H7 (cell line): ENCODE measurements at regions not wholly inside any gene's neighbourhood (a gene's known extent, or its start where the extent isn't known, plus 50 kb on each side); places are given as distances from the start of the nearest gene placed in this dataset.

Source experiments
- DNase-seq: peaks from one replicate; pipeline ENCODE4 v3.0.0; 2012
- H3K27me3 ChIP-seq: 2 replicates; pipeline ENCODE4 v1.6.0; 2011; ENCODE audit warnings: mild to moderate bottlenecking, low read length; ENCODE audit not compliant: control insufficient read depth, insufficient read depth
- H3K36me3 ChIP-seq: replicated peaks from 2 replicates; pipeline ENCODE4 v1.5.1; 2011; ENCODE audit warnings: low read length; ENCODE audit not compliant: control insufficient read depth, insufficient read depth
- H3K4me3 ChIP-seq: 2 replicates; pipeline ENCODE4 v1.5.1; 2011; ENCODE audit warnings: low read depth, mild to moderate bottlenecking, control low read depth, low read length, moderate library complexity; ENCODE audit not compliant: insufficient read depth

DNA sequence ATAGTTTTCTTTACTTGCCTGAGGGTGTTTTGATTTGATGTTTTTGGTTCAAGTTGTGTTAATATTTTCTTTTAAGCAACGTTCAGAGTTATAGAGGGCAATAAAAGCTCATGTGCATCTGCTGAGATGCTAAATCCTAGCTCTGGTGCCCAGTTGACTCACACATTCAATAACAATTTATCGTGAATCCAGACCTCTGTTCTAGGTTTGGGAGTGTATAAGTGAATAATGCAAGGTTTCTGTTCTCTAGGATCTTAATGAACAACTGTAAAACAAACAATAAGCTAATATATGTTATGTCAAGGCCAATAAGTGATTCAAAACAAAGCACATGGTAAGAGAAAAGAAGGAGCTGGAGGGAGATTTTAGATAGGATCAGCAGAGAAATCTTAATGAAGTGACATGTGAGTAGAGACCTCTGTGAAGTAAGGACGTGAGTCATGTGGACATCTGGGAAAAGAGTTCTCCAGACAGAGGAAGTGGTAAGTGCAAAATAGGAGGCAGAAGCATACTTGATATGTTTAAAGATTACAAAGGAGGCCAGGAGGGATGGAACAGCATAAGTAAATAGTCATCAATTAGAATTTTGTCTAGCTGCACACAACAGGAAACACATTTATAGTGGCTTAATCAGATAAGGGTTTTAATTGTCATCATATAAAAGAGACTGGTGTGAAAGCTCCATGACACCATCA lies 278.5 kb upstream of the HTR2A start:
- no peak for DNase-seq
- Histone ChIP-seq H3K4me3 (no peak overlapping the region), H3K36me3 (no peaks in the 10 kb centered on the region), H3K27me3 (no peaks in the 10 kb centered on the region)

DNA sequence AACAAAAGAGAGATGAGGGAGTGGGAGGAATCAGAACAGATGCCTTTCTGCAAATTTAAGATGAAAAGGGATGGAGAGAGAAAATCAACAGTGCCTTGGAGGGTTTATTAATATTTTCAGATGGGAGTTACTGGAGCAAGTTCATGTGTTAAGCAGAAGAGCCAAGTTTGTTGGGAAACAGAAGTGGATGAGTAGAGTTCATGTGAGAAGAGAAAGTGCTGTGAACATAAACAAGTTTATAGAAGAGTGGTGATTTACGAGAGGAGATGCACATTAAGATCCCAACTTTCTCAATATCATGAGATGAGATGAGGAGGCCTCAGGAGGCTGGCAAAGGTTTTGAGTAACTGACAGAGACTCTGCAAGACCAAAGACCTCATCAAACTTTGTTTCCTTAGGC lies 274.1 kb upstream of the HTR2A start:
- no peak overlapping the region for H3K4me3 ChIP-seq
- DNase-seq: no peak
- H3K36me3 ChIP-seq: no peaks in the 10 kb centered on the region
- H3K27me3 ChIP-seq: no peaks in the 10 kb centered on the region

DNA sequence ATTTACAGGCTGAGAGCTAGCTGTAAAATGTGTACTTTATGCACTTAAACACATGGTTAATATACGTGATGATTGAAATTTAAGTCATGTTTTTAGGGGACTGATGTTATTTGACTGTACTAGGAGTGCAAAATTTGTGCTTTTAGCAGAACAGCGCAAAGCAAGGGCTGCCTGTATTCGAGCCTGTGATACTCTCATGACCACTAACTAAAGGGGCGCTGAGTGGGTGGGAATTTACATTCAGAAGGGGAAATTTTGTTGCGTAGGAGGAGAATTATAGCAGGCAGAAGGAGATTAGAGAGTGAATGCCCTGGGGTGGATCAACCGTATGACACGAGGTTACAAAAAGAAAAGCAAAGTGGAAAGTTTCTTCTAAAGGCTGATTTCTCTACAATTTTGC lies 271.8 kb upstream of the HTR2A start:
- no peaks in the 10 kb centered on the region for H3K27me3 ChIP-seq
- no peaks in the 10 kb centered on the region for H3K36me3 ChIP-seq
- no peak for DNase-seq
- no peak overlapping the region for H3K4me3 ChIP-seq

DNA sequence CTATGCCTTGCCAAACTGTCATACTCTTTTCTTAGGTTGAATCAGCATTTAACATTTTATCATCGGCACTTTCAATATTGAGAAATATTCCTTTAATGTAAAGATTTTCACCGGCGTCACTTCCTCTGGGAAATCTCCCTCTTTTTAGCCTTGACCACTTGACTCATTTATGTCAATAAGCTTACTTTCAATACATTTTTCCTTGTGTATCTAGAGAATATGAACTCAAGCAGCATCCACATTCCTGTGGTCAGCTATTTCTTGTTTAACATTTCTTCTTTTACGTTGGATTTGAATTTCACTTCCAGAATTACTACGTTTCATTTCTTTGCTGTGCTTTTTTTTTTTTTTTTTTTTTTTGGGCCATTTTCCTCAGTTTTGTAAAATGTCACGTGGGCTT lies 271.2 kb upstream of the HTR2A start:
- DNase-seq: no peak
- Histone ChIP-seq H3K27me3 (no peaks in the 10 kb centered on the region), H3K36me3 (no peaks in the 10 kb centered on the region), H3K4me3 (no peak overlapping the region)

DNA sequence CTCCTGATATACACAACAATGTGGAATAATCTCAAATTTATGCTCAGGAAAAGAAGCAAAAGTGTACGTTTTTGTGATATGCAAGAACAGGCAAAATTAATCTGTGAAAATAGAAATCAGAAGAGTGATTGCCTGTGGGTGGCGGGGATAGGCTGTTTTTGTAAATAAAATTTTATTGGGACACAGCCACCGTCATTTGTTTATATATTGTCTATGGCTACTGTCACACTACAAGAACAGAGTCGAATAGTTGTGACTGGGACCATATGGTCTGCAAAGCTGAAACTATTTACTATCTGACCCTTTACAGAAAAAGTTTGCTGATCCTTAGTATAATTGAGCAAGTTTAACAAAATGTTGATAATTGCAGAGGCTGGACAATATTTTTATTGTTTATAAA lies 269.5 kb upstream of the HTR2A start:
- Histone ChIP-seq H3K4me3 (no peak overlapping the region), H3K27me3 (no peaks in the 10 kb centered on the region), H3K36me3 (no peaks in the 10 kb centered on the region)
- no peak for DNase-seq

DNA sequence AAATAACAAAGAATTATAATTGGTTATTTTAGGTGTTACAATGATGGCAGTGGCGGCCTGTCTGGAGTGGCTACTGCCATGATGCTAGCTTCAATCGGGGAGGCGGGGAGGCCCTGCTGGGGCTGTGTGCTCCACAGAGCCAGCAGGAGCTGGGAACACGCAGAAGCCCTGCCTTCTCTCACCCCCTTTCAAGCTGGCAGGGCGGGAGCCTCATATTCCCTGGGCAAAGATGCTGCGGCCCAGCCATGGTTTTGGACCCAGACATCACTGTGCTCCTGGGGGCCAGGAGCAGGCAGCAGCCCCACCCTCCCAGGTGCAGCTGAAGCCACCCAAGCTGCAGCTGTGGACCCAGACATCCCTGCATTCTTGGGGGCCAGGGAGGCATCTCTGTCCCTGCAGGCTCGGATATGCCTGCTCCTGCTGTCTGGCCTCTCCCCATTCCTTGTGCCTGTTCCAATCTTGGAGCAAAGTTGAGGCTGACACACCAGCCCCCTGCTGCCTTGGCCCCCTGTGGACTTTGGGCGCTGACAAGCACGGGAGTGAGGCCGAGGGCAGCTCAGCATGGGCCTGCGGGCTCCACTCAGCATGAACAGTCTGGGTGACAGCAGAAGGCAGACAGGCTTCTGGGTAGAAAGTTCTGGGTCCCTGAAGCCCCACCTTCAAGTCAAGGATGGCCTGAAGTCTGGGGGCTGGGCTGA lies 263.1 kb upstream of the HTR2A start:
- DNase-seq: no peak
- H3K27me3 ChIP-seq: no peaks in the 10 kb centered on the region
- H3K36me3 ChIP-seq: no peaks in the 10 kb centered on the region
- H3K4me3 ChIP-seq: no peak overlapping the region

DNA sequence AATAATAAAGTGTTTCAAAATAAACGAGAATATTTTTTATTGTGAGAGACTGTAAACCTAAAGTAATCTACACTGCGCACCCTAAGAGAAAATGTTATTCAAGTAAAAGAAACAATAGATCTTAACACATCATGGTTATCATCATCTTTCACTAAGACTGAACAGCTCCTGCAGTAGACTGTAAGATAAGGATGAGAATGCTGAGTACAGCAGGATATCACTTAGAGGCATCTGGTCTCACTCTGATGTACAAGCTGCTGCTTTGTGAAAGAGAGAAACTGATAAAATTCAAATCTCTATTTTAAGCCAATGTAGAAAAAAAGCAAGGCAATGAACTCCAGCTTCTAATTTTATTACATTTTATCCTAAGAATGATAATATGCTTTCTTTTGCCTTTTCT lies 261.7 kb upstream of the HTR2A start:
- Histone ChIP-seq H3K27me3 (no peaks in the 10 kb centered on the region), H3K36me3 (no peaks in the 10 kb centered on the region), H3K4me3 (no peak overlapping the region)
- DNase-seq: no peak

DNA sequence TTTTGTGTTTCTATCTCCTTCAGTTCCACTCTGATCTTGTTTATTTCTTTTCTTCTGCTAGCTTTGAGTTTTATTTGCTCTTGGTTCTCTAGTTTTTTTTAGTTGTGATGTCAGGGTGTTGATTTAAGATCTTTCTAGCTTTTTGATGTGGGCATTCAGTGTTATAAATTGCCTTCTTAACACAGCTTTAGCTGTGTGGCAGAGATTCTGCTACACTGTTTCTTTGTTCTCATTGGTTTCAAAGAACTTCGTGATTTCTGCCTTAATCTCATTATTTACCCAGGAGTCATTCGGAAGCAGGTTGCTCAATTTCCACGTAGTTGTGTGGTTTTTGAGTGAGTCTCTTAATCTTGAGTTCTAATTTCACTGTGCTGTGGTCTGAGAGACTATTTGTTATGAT lies 251.7 kb upstream of the HTR2A start:
- no peaks in the 10 kb centered on the region for H3K36me3 ChIP-seq
- H3K4me3 ChIP-seq: no peak overlapping the region
- no peak for DNase-seq
- no peaks in the 10 kb centered on the region for H3K27me3 ChIP-seq

DNA sequence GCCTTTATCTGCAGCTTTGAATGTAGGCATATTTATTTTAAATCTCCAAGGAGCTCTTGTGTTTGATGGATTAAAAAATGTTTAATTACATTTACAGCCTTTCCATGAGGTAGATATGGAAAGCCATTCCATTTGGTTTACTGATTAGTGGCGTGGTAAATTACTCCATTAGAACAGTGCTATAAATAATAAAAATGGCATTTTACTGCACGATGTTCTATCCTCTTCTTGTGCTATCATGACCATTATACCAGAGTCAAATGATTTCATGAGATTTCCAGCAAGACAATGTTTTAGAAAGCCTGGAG lies 250.9 kb upstream of the HTR2A start:
- no peak for DNase-seq
- Histone ChIP-seq H3K36me3 (no peaks in the 10 kb centered on the region), H3K4me3 (no peak overlapping the region), H3K27me3 (no peaks in the 10 kb centered on the region)

DNA sequence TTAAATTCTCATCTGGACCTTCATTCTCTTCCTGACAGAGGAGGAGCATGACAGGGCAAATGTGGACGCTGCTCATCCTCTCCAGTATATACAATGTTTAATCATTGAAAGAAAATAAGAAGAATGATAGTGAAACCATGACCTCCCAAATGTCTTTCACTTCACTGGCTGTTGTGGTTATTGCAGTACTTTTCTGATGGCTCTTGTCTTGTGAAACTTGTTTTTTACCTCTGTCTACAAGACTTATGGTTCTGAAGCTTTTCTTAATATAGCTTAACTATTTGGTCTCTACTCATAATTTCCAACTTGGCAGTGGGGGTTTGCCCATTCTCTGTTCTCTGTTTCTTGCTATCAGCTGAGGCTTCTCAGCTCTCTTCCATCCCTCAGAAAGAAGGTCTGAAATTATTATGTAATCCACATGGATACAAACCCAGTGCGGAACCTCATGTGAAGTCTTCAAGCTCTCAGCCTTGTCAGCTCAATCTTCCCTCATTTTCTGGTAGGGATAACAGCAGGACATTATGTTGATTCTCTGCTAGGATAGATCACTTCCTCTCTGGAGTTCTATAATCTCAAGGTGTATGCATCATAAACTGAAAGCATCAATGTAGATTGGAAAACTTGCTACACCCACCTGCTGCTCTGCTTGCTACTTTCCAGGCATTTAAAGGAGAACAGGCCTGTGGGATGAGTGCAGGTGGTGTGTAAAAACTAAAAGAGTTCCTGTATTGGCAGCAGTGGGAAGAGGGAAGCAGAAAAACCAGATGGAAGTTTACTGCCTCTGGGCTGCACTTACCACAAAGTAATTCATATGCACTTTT lies 250.3 kb upstream of the HTR2A start:
- no peaks in the 10 kb centered on the region for H3K27me3 ChIP-seq
- no peak for DNase-seq
- H3K36me3 ChIP-seq: no peaks in the 10 kb centered on the region
- no peak overlapping the region for H3K4me3 ChIP-seq

DNA sequence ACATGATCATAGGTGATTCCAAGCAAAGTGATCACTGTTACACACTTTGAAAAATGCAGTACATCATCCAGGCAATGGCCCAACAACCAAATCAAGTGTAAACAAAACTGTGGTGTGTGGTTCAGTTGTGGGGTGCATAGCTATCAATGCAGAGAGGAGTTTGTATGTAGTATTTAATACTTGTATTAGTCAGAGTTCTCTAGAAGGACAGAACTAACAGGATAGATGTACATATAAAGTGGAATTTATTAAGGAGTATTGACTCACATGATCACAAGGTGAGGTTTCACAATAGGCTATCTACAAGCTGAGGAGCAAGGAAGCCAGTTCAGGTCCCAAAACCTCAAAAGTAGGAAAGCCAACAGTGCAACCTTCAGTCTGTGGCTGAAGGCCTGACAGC lies 249.3 kb upstream of the HTR2A start:
- no peaks in the 10 kb centered on the region for H3K27me3 ChIP-seq
- DNase-seq: no peak
- no peaks in the 10 kb centered on the region for H3K36me3 ChIP-seq
- no peak overlapping the region for H3K4me3 ChIP-seq

DNA sequence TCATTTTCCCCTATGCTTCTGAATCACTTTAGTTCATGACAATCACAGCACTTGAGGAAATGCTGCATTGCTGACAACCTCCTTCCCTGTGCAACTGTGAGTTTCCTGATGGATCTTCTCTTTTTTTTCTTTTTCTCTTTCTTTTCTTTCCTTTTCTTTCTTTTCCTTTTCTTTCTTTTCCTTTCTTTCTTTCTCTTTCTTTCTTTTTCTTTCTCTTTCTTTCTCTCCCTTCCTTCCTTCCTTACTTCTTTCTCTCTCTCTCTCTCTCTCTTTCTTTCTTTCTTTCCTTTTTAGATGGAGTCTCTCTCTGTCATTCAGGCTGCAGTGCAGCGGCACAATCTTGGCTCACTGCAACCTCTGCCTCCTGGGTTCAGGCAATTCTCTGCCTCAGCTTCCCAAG lies 247.9 kb upstream of the HTR2A start:
- Histone ChIP-seq H3K36me3 (no peaks in the 10 kb centered on the region), H3K4me3 (no peak overlapping the region), H3K27me3 (no peaks in the 10 kb centered on the region; the same call in 1 of the 2 replicates)
- DNase-seq: no peak

DNA sequence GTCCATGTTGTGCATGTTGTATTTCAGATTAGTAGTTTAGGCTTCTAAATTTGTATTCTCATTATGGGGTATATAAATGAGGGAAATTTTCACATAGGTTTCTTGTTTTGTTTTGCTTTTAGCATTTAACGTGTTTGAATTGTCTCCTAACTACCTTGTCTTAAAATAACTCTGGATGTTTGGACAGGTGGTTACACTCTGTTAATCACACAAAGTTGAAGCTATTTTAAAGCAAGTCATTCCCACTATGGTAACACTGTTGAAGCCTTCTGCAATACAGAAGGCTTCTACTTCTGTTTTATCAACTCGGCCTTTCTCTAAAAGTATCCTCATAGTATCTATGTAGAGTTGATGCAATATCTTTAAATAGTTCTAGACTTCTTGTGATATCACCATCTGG lies 245.3 kb upstream of the HTR2A start:
- no peak overlapping the region for H3K4me3 ChIP-seq
- no peaks in the 10 kb centered on the region; the same call in 1 of the 2 replicates for H3K27me3 ChIP-seq
- no peaks in the 10 kb centered on the region for H3K36me3 ChIP-seq
- no peak for DNase-seq

DNA sequence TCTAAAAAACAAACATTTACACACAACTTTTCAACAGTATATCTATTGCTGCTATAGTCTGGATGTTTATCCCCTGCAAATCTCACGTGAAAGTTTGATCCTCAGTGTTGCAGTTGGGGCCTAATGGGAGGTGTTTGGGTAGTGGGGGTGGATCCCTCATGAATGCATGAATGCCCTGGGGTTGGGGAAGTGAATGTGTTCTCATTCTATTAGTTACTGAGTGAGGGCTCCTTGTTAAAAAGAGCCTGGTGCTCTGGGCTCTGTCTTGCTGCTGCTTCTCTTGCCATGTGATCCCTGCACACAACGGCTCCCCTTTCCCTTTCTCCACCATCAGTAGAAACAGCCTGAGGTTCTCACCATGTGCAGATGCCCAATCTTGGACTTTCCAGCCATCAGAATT lies 242.7 kb upstream of the HTR2A start:
- DNase-seq: no peak
- Histone ChIP-seq H3K36me3 (no peaks in the 10 kb centered on the region), H3K27me3 (no peaks in the 10 kb centered on the region; the same call in 1 of the 2 replicates), H3K4me3 (no peak overlapping the region)

DNA sequence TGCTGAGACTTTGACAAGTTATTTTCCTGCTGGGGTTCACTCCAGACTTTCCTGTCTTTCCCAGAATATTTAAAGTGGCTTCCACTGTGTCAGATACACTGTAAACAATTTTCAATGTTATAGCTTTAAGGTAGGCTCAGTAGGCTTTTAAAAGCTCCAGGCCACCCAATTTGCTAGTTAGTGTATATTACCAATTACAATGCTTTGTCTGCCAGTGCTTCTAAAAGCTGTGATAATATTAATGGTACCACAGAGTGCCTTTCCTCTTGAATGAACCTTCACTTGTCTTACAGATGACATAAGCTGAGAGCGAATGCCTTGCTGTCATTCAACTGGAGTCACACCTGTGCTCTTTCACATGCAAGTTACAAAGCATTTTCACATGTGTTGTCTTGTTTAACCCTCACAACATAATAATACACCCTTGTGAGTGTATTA lies 239.7 kb upstream of the HTR2A start:
- no peaks in the 10 kb centered on the region; the same call in 1 of the 2 replicates for H3K27me3 ChIP-seq
- no peak for DNase-seq
- no peak overlapping the region for H3K4me3 ChIP-seq
- H3K36me3 ChIP-seq: no peaks in the 10 kb centered on the region
